HG03175 (cell line): ENCODE measurements at regions not wholly inside any gene's neighbourhood (a gene's known extent, or its start where the extent isn't known, plus 50 kb on each side); places are given as distances from the start of the nearest gene placed in this dataset.

Experiments used
- ATAC-seq: cut with Tn5 transposase; IDR thresholded peaks from one replicate; pipeline ENCODE4 v1.9.1; 2021; ENCODE audit warnings: mild to moderate bottlenecking, moderate library complexity; ENCODE audit not compliant: unreplicated experiment

DNA sequence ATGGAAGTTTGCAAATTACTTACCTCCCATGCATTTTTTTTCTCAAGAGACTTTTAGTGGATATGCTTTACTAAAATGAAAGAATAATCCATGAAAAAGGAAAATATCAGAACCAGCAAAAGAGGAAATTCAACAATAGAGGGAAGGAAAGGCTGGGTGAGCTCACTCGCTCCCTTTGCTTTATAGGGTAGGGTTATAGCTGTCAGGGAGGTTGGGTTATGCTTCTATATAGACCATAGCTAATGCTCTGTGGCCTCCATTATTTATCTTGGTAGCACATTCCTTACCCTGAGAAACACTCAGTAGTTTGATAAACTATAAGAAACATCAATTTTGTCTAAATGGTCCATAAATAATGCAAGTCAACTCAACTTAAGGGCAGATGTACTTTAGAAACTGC is 215.9 kb upstream of the FAR2 start:
- ATAC-seq: no peak

DNA sequence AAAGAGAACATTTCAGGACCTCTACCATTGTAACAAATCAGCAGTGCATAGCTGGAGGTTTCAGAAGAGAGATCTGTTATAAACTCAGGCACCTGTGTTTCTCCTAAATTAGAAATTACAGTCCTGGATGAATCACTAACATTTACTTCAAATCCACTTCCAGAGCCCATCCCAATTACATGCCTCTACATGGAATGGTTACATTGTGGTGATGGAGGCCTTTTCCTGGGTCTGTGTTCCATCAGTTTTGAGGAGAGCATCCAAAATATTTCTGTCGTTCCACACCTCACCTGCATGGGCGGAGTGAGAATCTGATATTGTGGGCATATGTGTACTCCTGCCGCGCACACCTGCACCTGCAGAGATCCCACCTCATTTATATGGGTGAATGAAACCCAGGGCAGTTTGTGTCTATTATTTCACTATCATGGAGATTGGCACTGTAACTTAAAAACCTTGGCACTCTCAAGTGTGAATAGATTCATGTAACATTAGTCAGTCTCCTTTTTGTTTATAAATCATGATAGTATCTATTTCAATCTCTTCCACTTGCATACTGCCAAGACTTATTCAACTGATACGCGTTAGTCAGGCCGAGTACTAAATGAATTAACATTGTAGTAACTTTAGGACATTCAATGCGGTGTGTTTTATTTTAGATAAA is 215.1 kb upstream of the FAR2 start:
- ATAC-seq: no peak

DNA sequence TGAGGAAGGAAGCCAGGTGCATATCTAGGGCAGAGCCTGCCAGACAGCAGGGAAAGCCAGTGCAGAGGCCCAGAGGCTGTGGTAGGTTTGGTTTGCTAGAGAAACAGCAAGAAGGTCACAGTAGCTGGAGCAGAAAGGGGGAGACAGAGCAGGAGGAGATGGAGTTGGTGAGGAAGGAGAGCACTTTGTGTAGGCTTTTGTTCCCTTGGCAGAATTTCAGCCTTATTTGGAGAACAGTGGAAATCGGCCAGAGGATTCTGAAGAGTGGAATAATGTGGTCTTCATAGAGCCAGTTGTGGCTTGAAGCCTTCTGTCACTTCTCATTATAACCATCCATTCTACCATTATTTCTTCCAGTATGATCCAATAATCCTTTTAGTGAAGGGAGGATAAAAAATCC is 212.9 kb upstream of the FAR2 start:
- no peak for ATAC-seq

DNA sequence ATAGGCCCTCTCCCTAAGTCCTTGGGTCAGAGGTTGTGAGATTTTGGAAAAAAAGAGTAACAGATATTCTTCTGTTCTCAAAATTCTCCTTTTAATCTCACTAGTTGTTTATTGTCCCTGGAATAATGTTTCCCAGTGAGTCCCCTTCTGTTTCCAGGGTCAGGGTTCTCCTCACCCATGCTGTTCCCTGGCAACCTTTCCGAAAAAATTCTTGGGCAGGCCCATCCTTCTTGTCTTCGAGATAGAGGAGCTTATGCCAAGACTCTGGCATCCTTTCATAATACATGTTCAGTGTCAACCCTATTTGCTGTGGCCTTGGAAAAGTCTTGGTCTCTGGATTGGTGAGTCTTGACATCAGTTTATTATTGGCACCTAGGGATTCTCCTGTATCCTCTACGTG is 212.4 kb upstream of the FAR2 start:
- ATAC-seq: no peak

DNA sequence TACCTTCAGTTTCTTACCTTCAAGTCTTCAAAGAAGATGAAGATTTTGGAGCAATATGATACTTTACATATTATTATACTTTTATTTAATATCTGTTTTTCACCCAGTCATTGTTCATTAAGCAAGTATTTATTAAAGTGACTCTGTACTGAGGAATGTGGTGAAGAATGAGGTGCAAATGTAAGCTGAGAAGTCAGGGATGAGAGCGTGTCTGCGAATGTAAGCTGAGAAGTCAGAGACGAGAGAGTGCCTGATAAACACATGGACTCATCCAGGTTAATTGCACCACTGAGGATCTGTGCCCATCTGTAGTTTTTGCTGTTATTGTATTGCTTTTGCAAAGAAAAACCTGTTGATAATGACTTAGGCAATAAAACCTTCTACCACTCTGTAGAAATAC is 211.9 kb upstream of the FAR2 start:
- no peak for ATAC-seq

DNA sequence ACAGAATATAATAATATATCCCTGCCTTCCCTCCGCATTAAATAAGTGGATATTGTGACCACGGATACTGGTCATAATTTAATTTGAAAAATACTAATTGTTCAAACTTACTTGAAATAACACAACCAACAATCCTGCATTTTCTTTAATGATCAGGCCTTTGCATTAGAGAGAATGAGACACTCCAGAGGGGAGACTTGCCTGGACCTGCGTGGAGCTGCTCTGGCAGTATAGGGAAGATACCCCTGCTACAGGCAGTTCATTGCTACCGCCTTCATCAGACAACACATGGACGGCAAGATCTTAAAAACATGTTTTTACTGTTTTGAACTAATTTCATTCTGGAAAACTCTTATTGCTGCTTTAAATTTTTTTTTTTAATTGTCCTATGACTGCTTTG is 211.0 kb upstream of the FAR2 start:
- no peak for ATAC-seq

DNA sequence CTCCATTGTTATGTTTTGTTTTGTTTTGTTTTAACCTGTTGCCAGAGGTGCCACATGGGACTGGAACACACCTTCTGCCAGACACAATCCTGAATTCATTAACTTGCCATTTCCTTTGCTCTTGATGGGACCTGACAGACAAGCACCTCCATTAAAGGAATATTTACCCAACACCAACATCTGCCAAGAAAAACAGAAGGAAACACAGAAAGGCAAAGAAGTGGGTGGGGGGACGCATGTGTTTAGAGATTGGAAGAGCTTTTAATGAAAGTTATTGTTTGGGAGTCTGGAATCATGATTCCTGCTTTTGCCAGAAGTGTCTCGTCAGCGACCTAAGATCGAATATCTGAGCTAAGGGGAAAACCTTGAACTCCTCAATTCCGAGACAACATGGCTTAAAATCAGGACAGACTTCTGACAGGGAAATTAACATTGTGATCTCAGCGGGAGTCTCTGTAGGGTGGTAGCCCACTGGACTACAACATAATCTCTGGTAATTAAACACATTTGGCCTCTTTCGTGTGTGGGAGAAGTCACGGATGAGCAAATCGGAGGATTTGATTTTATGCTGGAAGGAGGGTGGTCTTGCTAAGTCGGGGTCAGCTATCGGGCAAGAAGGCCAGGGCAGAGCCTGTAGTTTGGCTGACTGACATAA is 210.4 kb upstream of the FAR2 start:
- ATAC-seq: no peak

DNA sequence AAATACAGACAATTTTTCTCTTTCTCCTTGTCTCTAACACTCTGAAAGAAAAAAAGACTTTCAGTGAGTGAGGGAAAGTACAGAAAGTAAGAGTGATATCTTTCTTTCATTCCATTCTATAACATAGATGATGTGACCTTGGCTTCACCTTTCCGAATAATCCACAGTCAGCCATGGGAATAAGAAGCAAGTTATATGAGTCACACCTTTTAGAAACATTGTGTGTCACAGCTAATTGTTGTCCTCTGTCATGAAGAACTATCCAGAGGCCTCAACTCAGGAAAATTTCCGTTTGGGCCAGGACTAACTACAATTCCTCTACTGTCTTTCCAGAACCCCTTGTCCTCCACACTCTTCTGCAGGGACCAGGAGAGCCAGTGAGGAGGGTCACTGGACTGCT is 209.7 kb upstream of the FAR2 start:
- ATAC-seq: no peak

DNA sequence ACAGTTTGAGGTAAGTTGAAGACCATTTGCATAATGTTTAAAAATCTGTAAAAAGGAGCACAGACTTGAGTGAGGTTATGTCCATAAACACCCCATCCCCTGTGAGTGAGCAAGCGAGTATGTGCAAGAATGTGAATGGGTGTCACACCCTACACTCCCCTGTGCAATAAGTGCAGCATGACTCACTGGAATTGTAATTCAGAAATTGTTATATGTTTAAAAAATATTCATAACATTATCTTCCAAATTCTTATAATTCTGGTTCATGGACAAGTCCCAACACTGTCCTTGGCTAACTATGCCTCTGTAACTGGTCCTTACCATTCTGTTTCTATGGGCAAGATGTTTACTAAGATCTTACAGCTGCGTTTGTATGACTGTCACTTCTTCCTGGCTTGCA is 207.8 kb upstream of the FAR2 start:
- no peak for ATAC-seq

DNA sequence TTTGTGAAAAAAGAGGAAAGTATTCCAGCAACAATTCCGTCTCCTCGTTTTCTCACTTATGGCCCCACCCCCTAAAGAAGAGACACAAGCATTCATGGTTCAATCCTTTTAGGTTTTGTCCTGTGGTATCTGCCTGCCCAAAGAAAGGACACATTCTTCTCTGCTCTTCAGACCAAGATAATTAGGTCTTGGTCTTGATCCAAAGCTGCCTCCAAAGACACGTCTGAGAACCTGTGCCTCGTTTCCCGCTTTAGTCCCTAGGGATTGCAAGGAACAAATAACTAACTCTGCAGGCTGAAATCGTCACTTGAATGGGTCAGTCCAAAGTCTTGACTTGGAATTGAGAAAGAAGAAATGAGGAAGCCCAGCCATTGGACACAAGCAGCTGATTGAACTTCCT is 202.7 kb upstream of the FAR2 start:
- ATAC-seq: no peak

DNA sequence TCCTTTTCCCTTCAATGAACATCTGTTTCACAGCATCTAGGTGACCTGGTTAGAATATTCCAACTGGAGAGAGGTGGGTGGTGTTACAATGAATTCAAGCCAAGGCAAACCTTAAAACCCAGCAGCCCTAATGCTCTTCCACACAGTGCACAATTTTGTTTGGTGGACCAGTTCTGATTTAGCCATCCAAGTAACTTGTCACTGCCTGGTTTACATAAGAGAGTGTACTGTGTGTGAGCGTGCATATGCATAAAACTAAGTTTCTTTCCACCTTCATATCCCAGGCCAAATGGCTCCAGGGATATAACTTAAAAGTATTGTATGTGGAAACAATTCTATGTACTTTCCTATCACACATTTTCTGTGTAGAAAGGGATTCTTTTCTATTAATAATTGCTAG is 200.4 kb upstream of the FAR2 start:
- ATAC-seq: no peak

DNA sequence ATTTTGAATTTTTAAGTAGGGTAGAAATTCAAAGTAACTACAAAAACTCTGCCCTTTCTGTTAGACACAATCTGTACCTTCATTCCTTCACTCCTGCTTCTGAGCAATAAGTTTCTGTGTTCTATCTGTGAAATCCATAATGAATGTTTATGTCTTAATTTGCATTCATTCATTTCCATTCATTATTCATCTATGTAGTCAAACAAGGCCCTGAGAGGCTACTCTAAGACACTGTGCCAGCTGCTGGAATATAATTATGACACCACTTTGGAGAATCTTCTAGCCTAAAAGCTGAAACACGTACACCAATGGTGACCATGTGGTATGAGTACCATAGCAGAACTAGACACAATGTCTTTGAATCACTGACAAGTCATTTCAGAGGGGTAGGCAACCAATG is 199.9 kb upstream of the FAR2 start:
- ATAC-seq: no peak

DNA sequence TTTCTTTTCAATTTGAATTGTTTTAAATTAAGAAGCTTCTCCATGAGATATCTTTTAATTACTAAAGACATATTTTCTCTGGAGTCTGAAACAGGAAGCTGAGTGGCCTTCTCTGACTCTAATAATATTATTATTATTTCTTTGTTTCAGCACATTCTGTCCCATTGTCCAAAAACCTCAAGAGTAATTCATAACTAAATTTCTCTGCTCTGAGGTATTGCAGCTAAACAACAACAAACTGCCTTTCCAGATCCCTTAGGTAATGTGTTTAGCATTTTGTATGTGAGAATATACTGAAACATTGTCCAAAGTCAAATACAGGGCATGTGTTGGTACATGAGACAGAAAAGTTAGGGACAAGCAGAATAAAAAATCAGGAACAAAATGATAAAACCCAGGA is 199.0 kb upstream of the FAR2 start:
- ATAC-seq: no peak

DNA sequence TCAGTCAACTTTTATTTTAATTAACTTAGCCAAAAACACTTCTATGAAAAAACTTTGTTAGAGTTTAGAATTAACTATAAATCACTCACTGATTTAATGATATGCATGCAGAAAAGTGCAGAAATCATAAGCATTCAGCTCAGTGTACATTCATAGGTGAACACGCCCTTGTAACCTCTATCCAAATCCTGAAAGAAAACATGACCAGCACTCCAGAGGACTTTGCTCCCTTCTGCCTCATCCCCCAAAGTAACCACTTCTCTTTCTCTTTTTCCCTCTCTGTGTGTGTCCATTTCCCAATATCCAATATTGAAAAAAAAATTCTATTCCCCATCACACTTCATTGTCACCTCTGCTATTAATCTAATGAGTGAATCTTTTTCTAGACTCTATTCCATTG is 197.1 kb upstream of the FAR2 start:
- no peak for ATAC-seq

DNA sequence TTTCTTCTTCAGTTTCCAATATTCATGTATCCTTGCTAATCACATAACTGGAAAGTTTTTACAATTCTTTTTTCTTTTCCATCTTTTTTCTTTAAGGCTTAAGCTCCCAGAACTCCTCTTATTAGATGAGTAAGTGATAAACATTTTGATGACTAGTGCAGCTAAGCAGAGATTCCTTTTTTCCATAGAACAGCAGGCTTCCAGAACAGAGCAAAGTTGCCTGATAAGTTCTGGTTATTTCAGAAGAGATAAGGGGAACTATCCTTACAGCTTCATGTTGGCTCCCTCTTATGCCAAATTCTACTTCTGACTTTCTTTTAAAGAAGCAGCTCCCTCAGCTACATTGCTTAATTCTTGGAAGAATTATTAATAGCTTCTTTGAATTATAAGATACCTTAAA is 194.7 kb upstream of the FAR2 start:
- ATAC-seq: no peak

DNA sequence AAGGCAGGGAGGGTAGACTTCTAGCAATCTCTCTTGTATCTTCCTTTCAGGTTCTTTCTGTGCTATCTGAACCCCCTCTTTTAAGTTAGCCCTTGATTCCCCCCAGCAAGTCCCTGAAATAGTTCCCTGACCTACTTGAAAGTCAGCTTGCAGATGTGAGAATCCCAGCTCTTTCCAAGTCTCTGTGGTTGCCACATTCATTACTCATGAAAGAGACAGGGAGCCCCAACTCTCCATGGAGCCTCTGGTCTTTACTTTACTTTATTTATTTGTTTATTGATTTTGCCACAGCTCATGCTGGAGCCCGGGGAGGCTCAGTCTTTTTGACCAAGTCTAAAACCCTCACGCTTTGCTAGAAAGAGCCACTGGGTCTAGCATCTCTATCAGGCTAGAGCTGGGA is 193.6 kb upstream of the FAR2 start:
- no peak for ATAC-seq

DNA sequence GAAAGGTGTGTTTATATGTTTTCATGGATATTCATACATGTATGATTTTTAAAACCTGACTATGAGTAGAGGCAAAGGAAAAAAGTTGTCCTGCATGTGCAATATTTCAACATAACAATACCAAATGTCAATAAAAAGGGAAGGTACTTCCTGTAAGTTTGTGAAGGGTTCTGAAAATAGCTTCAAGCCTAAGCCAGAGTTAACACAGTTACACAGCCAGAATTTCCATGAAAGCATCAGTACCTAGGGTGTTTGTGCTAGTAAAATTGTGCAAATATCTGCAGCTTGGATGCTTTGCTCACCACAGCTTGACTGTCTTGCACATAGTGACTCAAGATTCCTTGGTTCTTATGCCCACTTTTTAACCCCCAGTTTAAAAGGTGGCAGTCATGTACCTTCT is 193.1 kb upstream of the FAR2 start:
- no peak for ATAC-seq

DNA sequence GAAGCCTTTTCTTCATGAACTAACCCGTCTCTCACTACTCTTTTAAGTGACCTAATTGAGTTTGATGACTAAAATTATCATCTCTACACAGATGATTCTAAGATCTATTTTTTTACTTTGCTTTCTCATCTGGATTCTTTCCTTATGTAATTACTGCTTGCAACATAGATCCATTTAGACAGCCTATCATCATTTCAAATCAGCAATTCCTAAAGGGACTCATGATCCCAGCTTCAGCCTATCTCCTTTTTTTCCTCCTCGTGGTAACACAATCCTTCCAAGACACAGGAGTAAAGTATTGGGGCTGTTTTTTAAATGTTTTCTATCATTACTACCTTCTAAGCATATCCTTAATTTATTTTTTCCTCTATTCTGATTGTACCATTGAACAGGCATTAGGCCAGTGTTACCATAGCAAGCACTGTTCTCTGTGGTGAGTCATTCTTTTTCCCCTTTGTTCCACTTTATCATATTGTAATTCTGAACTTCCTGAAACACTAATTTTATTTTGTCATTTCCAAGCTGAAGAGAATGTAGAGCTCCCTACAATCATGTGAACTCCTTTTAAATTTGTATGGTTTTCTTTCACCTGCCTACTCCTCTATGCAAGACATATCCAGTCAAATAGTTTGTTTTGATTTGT is 190.4 kb upstream of the FAR2 start:
- ATAC-seq: no peak

DNA sequence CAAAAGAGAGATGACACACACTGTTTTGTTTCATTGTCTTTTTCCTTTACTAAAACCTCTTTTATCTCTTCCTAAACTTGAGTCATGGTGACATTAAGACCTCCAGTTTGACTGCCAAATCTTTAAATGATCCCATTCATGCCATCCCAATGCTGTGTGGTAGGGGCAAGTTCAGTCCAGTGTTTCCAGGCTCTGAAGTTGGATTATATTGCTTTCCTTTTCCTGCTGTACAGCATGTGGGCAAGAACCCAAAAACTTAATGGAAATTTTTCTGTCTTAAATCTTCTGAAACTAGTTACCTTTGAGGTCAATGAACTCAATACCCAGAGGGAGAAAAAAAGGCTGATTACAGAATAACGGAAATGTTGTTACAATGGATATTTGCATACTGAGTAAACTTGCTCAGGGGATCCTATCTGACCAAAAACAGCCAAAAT is 187.1 kb upstream of the FAR2 start:
- ATAC-seq: no peak

DNA sequence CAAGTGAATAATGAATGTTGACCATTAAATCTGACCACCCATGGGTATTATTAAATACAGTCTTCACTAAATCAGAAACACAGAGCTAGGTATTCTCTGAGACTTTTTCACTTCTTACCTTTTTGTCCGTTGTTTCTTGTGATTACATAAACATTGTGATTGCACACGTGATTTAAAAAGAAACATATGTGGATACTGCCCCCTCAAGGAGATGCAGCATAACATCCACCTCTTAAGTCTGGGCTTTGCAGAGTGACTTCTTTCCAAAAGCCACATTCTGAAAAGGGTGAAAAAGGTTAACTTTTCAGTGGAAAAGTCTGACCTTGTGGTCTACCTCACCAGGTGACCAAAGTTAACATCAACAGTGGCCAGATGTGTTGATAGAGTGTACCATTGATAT is 185.5 kb upstream of the FAR2 start:
- ATAC-seq: no peak

DNA sequence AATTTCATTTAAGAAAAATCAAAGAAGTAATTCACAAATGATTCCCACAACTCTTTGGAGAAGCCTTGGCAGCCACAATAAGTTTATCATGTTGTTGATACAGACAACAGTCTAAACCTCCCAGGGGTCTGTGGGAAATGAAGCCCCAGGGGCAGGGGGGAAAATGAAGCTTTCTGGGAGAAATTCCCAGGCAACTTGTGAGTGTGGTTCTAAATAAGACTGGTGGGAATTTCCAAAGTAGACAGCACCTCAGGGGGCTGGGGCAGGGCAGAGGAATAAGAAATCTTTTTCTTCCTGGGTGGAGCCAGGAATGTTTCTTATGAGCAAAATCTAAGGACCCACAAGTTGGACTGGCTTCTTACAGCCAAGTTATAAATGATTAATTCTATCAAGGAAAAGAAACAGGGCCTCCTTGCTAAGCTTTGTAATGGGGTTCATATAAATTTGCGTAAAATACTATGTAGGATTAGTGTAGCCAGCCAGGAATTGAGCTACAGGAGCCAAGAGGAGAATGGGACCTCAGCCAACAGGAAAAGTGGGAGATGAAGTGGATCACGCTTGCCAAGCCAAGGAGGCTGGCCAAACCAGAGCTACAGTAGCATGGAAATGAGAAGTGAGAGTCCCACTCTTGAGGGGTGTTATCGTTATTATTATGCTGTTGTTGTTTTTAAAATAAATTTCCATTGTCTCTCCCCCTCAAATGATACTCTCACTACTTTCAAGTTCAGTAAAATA is 182.9 kb upstream of the FAR2 start:
- no peak for ATAC-seq

DNA sequence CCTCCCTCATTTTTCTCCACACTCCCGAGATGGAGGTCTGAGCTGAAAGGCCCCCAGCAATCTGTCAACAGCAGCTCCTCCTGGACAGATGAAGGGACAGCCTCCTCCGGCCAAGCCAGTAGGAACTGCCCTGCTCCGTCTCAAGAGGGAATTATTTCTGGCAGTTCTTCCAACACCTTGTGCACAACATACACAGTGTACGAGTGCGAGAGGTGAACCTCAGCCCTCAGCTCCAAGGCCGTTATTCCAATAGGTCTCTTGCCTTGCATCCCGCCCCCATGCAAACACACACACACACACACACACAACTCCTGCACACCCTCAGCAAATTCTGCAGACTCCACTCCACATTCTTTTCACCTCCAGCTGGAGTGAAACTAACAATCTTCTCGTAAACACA is 181.7 kb upstream of the FAR2 start:
- no peak for ATAC-seq
